Activated gamma-delta T cell treated with Interleukin-2 at 50 U/mL for 16 hours (primary cell): ENCODE measurements at regions not wholly inside any gene's neighbourhood (a gene's known extent, or its start where the extent isn't known, plus 50 kb on each side); places are given as distances from the start of the nearest gene placed in this dataset.
"Not testable (repeated sequence)": the region's sequence is repeated elsewhere in the genome, so short reads cannot be mapped to it uniquely, and the experiment has no call there.

ENCODE experiments used
- DNase-seq: peaks from one replicate; pipeline ENCODE4 v3.0.0-alpha.2; 2020

DNA sequence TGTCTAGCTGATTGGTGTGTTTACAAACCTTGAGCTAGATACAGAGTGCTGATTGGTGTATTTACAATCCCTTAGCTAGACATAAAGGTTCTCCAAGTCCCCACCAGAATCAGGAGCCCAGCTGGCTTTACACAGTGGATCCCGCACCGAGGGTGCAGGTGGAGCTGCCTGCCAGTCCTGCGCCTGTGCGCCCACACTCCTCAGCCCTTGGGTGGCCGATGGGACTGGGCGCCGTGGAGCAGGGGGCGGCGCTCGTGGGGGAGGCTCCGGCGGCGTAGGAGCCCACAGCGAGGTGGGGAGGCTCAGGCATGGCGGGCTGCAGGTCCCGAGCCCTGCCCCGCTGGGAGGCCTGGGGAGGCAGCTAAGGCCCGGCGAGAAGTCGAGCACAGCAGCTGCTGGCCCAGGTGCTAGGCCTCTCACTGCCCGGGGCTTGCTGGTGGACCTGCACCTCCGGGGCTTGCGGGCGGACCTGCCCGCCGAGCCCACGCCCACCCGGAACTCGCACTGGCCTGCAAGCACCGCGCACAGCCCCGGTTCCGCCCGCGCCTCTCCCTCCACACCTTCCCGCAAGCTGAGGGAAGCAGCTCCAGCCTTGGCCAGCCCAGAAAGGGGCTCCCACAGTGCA is 51.0 kb upstream of the CDYL start:
- not testable (repeated sequence) for DNase-seq

DNA sequence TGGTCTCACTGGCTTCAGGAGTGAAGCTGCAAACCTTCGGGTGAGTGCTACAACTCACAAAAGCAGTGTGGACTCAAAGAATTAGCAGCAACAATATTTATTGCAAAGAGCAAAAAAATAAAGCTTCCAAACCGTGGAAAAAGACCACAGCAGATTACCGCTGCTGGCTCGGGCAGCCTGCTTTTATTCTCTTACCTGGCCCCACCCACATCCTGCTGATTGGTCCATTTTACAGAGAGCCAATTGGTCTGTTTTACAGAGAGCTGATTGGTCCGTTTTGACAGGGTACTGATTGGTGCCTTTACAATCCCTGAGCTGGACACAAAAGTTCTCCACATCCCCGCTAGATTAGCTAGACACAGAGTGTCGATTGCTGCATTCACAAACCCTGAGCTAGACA is 51.5 kb upstream of the CDYL start:
- DNase-seq: not testable (repeated sequence)

DNA sequence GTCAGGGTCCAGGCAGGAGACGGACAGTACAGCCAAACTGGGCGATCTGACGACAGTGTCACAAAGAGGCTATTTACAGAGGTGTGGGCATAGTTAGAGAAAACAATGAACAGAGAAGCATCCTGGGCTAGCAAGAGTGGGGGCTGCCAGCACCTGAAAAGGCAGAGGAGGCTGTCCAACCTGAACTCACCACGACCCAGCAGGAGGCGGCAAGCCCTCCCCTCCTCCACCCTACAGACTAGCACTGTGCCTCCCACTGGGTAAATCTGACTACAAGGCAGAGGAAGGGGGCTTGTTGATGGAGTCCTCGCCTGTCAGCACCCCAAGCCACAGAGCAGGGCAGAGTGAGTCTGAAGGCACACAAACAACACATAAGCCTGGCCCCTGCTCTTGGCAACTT is 52.8 kb upstream of the CDYL start:
- no peak for DNase-seq

DNA sequence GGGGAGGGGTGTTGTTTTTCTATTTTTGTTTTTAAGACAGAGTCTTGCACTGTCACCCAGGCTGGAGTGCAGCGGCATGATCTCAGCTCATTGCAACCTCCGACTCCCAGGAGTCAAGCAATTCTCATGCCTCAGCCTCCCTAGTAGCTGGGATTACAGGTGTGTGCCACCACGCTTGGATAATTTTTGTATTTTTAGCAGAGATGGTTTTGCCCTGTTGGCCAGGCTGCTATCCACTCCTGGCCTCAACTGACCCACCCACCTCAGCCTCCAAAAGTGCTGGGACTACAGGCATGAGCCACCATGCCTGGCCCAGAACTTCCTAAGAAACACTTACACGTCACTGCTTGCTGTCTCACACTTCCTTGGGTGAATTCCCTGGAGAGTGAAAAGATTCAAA is 54.8 kb upstream of the CDYL start:
- not testable (repeated sequence) for DNase-seq

DNA sequence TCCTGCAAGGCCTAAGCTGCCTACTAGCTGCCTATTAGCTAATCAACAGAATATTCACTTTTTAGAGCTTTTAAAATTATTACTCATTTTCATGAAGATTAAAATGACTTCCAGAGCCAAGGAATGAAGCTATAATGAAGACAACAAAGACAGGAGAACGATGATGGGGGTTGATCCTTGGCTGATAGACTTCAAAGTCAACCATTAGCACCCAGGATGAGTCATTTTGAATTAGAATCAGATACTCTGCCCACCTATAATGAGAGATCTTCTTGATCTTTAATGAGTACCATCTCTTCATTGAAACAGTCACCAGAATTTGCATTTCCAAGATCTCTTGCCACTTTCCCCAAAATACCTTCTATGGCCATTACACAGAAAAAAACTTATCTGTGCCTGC is 56.7 kb upstream of the CDYL start:
- DNase-seq: no peak

DNA sequence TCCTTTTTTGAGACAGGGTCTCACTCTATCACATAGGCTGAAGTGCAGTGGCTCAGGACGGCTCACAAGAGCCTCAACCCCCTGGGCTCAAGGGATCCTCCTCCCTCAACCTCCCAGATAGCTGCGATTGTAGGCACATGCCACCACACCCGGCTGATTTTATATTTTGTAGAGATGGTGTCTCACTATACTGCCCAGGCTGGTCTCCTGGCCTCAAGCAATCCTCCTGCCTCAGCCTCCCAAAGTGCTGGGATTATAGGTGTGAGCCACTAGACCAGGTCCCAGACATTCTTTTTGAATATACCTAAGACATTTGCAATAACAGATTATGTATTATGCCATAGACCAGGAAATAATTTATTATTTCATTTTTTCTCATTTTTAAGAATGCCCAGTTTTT is 58.3 kb upstream of the CDYL start:
- no peak for DNase-seq

DNA sequence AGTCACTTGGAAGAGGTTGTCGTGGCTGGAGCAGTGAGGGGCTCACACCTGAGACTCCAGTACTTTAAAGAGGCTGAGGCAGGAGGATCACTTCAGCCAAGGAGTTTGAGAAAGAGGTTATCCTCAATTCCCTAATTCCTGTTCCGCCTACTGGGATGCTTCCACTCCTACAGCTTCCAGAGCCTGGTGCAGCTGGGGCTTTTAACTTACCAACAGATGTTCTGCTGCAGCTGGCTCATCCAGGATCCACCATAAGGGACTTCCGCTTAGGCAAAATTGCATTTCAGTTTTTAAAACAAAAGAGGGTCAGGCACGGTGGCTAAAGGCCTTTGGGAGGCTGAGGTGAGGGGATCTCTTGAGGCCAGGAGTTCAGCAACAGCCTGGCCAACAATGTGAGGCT is 59.1 kb upstream of the CDYL start:
- no peak for DNase-seq

DNA sequence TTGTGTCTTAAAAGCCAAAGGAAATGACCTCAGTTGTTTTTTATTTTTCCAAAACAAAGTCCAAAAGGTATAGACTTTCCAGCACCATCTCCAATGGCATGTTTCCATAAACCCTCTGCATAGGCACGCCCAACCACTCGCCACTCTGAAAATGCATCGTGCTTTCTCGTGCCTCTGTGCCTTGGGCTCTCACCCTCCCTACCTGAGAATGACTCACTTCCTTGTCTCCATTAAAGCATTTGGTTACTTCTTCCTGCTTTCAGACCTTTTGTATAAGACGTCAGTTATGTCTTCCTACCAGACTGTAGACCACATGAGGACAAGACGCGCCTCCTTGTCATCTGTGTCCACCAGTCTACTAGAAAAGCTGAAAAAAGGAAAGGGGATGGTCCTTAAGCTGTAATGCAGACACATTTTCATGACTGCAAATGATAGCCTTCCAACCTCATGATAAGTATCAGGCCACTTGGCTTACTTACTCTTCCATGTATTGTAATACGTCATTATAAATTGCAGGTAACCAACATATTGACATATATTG is 61.2 kb upstream of the CDYL start:
- no peak for DNase-seq

DNA sequence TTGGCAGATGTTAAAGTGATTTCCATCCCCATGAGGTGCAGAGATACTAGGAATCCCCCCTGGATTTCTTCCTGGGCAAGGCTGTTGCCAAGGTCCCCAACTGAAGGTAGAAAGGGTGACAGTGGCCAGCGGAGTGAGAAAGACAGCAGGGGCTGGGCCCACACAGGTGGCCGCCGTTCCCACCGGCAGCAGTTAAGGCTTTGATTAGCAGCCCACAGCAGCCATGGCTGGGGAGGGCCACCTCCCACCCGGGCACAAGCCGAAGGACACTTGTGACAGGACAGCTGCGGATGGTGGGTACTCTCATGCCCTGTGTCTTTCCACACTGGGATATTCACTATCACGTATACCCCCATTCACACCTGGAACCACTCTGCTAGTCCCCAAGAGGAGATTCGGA is 63.9 kb upstream of the CDYL start:
- DNase-seq: no peak

DNA sequence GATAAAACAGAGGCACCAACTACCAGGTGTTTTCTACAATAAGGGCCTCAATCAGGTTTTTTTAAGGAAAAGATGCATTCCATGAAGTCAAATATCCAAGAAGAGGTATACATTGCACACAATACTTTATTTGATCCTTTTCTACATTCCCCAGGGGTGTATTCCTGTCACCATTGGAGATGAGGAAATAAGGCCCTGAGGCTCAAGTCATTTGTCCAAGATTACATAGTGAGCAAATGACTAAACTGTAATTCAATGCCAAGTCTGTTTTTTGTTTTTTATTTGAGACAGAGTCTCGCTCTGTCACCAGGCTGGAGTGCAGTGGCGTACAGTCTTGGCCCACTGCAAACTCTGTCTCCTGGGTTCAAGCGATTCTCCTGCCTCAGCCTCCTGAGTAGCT is 69.2 kb upstream of the CDYL start:
- no peak for DNase-seq

DNA sequence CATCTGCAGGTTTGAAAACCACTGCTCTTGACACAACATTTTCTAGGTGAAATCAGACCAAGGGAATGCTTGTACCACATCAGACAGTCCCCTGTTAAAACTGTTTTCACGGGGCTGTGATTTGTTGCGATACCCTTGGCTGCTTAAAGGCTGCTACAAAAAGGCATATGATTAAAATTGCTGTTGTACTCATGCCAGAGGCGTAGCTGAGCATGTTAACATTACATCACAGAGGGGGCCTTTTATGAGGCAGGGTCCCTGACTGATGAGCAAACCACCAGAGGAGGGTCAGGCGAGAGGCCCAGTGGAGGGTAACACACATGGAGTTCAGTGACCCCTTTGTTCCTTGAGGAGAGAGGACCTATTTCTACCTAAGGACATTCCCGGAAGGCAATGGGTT is 70.4 kb upstream of the CDYL start:
- DNase-seq: no peak

DNA sequence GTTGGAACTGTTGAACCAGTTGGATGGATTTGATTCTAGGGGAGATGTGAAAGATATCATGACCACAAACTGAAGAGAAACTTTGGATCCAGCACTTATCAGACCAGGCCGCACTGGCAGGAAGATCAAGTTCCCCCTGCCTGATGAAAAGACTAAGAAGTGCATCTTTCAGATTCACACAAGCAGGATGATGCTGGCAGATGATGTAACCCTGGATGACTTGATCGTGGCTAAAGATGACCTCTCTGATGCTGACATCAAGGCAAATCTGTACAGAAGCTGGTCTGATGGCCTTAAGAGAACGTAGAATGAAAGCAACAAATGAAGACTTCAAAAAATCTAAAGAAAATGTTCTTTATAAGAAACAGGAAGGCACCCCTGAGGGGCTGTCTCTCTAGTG is 72.8 kb upstream of the CDYL start:
- no peak for DNase-seq

DNA sequence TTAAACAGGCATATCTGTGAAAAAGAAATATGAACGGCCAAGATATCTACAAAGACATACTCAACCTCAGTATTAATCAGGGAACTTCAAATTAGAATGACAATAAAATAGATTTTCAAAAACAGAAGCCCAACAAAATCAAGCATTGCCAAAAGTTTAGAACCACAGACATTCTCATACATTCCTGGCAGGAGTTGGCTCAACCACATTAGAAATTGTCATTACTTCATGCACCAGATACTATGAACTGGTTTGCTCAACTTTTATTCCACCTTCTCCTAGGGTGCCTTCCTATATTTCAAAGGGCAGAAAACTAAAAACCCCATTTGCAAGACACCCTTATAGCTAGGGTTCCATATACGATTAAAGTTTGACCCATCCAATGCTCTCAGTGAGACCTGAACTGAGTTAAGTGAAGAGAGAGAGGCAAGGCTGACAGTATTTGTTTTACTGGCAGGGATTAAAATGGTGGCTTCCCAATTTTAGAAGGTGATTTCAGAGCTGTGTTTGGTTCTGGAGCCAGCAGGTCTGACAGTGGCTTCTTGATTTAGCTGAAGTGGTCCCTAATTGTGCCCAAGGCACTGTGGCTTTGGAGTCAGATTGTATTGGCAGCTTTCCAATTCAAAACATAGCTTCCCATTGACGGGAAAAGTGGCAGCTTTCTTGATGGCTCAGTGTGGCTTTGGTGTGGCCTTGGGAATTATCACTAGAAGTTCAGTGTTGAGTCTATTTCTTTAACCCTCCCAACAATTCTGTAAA is 77.1 kb upstream of the CDYL start:
- DNase-seq: no peak

DNA sequence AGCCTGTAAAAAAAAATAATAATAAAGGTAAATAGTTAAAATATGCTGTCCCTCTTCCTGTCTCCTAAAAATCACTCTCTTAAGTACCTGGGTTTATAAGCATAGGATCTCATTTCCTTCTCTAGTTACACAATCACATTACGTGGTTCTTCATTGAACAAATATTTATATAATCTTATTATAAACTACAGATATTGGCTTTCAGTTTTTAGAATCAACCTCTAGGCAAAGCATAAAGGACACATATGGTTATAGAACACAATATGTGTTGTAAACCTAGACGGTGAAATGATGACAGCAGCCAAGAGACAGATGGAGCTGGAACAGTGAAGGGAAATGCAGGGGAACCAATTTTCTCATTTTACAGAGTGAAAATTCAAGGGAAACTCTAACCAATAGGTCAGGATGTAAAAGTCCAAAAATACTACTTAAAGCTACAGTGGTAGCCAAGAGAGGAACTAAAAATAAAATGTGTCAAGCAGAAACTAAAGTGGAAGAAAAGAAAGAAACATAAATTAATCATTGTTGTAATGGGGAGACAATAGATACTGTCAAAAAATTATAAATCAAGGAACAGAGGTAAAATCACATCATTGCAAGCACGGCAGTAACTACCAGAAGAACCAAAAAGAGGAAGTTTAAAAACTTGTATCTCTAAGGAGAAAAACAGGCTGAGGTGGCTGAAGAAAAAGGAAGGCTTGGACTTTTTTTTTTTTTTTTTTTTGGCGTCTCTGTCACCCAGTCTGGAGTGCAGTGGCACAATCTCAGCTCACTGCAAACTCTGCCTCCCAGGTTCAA is 82.8 kb upstream of the CDYL start:
- DNase-seq: no peak

DNA sequence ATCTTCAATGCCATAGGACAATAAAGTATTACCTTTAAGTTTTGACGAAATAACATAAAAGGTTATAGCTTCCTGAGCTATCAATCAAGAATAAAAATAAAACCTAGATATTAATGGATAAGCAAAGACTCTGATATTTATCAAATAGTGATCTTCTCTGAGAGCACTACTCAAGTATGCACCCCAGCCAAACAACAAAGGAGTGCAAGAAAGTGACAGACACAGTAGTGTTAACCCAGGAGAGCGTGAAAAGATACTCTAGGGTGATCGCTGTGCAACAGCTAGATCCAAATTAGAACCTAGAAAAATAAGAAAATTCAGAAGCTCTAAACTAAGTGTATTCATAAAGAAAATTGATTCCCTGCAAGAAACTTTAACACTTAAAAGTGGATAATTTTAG is 83.5 kb upstream of the CDYL start:
- no peak for DNase-seq

DNA sequence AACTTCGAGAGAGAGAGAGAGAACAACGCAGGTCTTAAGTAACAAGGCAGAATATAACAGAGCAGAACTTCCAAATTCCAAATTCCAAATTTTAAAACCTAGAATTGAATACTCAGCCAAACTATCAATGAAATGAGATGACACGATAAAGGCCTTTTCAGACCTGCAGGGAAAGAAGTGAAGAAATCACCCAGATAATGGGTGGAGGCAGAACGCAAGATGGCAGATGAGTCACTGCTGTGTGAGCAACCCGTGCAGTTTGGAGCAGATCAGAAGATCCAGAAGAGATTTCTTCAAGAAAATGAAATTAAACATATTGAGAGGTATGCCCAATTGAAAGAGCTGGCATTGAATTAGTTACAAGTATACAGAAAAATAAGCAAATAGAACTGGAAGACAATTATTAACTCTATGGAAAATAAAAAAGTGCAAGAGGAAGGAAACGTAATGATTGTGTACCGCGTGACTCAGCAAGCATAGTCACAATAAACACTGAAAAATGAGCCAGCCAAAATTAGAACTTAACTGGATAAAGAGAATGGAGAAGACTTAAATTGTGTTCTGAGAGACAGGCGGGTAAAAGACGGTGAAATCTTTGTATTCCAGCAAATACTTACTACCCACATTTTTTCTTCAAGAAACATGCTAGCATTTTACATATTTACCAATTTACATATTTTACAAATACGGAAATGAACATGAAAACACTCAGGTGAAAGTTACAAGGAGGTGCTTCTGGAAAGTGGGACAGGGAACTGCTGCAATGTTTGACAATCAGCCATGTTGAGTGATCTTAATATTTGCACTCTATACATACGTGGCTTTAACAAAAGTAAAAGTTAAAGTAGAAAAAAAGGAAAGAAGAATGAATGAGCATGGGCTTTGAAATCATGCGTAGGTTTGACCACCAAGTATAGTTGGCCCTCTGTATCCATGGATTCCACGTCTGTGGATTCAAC is 87.9 kb upstream of the CDYL start:
- DNase-seq: no peak

DNA sequence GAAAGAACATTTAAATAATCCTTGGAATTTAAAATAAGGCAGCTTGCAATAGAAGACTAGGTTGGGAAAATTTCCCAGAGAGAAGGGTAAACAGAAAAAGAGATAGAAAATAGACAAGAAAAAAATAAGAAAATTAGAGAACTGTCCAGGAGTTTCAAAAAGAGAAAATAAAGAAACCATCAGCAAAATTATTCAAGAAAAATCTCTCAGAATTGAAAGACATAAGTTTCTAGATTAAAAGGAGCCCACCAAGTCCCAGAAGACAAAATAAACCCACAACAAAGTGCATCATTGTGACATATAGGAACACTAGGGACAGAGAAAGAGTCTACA is 88.6 kb upstream of the CDYL start:
- DNase-seq: no peak

DNA sequence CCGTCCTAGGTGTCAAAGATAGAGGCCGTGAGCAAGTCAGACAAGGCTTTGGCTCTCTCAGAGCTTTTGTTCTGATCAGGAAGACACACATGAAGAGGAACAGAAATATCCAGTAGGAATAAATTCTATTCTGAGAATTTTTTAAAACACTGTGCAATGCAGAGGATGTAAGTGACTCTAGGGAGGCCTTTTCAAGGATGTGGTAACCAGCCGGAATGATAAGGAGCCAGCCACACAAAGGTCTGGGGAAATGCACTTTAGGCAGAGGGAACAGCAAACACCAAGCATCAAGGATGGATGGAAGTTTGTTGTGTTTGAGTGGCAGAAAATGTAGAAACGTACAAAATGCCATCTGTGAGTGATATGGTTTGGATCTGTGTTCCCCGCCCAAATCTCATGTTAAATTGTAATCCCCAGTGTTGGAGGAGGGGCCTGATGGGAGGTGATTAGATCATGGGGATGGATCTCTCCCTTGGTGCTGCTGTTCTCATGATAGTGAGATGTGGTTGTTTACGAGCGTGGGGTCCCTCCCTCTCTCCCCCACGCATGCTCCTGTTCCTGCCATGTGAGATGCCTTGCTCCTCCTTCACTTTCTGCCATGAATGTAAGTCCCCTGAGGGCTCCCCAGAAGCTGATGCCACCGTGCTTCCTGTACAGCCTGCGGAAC is 93.6 kb upstream of the CDYL start:
- DNase-seq: no peak

DNA sequence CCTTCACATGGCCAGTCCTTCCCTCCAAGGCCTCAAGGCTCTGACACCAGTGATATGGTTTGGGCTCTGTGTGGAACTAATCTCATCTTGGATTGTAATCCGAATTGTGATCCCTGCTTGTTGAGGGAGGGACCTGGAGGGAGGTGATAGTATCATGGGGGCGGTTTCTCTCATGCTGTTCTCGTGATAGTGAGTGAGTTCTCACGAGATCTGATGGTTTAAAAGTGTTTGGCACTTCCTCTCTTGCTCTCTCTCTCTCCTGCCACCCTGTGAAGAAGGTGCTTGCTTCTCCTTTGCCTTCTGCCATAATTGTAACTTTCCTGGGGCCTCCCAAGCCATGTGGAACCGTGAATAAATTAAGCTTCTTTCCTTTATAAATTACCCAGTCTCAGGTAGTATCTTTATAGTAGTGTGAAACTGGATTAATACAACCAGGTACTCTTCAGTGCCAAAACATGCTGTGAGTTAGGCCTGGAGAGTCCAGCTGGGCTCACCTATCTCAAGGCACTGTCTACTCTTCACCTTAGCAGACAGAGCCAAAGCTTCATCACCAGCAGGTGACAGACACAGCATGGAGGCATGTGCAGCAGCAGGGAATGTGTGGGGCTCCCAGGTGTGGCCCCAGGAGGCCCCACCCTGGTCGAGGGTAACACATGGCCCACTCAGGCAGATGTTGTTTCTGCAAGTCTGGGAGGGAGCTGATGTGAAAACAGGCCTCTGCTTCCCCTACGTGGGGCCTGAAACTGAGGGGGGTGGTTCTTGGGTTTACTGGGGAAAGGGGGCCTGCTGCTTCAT is 97.5 kb upstream of the CDYL start:
- no peak for DNase-seq

DNA sequence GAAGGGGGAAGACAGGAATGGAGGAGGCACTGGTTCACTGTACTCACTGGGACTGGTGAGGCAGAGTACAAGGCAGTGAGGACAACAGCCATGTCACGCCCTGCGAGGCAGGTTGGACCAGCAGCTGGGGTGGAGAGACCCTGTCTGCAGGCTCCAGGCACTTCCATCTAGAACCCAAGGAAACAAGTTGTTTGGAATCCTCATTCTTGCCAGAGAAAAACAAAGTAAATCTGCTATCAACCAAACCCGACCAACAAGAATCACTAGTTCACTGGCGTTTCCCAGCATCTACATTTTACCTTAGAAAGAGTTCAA is 98.5 kb upstream of the CDYL start:
- DNase-seq: no peak

DNA sequence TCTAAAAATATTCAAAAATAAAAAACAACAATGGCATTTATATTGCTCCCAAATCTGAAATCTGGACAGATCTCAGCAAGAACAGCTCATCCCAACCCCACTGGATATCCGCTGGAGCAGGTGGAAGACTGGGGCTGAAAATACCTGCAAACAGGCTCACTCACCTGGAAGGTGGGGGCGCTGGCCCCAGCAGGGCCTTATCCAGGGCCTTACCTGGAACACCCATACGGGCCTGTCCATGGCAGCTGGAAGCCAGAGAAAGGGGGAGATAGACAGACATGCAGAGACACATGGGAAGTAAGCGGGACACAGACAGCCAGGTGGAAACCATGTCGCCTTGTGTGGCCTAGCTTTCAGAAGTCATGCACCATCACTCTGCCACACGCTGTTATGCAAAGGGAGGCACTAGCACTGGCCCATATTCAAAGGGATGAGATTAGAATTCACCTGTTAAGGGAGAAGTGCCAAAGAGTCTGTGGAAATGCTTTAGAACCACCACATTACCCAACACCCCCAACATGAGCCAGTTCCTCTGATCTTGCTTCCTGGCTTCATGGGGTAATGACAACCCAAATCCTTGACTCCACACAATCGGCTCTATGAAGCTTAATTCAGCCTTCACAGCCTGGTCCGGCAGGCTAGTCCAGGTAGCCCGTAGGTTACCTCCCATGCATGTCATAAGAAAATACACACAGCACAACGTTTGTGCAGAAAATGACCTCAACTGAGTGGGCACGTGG is 99.0 kb upstream of the CDYL start:
- DNase-seq: no peak
